ENCODE measurements at regions not wholly inside any gene's neighbourhood (a gene's known extent, or its start where the extent isn't known, plus 50 kb on each side); places are given as distances from the start of the nearest gene placed in this dataset.

DNA sequence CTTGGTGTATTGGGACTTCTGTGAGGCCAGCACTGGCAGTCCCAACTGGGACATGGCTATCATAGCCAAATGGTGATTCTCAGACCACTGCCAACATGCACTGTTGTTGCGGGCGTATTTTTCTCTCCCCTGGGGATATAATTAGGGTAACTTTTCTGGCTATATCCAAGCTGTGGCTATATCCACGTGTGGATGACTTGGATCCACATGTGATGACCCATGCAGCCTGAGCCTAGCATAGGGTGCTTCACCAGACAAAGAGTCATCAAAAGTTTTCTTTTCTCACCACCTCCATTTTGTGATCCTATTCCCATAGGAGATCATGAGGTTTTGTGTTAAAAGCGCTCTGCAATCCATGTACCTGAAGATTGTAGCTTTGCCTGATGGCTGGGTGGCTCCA, 51.2 kb upstream of the CSF3R start:
- Histone ChIP-seq H3K27me3 (replicated peaks; ENCODE audit: insufficient read depth) (no peaks in the 10 kb centered on the region), H3K36me3 (no peaks in the 10 kb centered on the region), H3K4me3 (no peak overlapping the region), H3K9me3 (no peaks in the 10 kb centered on the region), H3K4me1 (ENCODE audit: control insufficient read depth in 1 of 2, low read depth in 2 of 2) (no peaks in the 10 kb centered on the region), H3K27ac (no peak overlapping the region)
- no peak for ATAC-seq (ENCODE audit: insufficient number of reproducible peaks, low FRiP score, low read depth)
- no peak for DNase-seq (ENCODE audit: low spot score)
- TF ChIP-seq, protein P1, sequence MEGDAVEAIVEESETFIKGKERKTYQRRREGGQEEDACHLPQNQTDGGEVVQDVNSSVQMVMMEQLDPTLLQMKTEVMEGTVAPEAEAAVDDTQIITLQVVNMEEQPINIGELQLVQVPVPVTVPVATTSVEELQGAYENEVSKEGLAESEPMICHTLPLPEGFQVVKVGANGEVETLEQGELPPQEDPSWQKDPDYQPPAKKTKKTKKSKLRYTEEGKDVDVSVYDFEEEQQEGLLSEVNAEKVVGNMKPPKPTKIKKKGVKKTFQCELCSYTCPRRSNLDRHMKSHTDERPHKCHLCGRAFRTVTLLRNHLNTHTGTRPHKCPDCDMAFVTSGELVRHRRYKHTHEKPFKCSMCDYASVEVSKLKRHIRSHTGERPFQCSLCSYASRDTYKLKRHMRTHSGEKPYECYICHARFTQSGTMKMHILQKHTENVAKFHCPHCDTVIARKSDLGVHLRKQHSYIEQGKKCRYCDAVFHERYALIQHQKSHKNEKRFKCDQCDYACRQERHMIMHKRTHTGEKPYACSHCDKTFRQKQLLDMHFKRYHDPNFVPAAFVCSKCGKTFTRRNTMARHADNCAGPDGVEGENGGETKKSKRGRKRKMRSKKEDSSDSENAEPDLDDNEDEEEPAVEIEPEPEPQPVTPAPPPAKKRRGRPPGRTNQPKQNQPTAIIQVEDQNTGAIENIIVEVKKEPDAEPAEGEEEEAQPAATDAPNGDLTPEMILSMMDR (IDR thresholded peaks at IDR 0.05) = no peak

DNA sequence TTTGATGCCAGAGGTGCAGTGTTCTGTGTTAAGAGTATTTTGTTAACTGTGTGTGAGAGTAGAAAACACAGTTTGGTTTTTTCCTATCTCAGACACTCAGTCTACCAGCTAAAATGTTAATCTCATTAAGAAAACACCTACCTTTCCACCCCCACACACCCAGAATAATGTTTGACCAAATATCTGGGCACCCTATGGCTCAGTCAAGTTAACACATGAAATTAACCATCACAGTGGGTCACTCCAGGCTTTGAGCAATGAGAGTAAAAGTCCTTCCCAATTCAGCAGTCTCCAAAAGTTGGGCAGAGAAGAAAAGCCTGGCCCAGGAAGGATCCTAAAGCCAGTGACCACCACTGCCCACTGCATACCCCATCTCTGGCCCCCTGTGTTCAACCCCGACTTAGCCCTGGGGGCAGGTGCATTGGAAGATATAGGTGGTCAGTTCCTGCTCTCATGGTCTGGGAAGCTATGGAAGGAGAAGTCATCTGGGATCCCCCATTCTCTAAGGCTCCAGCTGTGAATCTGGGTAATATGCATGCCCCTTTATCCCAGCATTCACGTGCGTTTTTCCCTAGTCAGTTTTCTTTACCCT, 50.2 kb upstream of the CSF3R start:
- Histone ChIP-seq H3K4me3 (no peak overlapping the region), H3K27me3 (replicated peaks; ENCODE audit: insufficient read depth) (no peaks in the 10 kb centered on the region), H3K27ac (no peak overlapping the region), H3K36me3 (no peaks in the 10 kb centered on the region), H3K4me1 (ENCODE audit: control insufficient read depth in 1 of 2, low read depth in 2 of 2) (no peaks in the 10 kb centered on the region), H3K9me3 (no peaks in the 10 kb centered on the region)
- DNase-seq (ENCODE audit: low spot score) (no peak), ATAC-seq (ENCODE audit: insufficient number of reproducible peaks, low FRiP score, low read depth) (no peak)
- TF ChIP-seq, protein P1 (IDR thresholded peaks at IDR 0.05) = no peak

Data from thoracic aorta (tissue), 2 donors.